ENCODE measurements at regions not wholly inside any gene's neighbourhood (a gene's known extent, or its start where the extent isn't known, plus 50 kb on each side); places are given as distances from the start of the nearest gene placed in this dataset.

- no peak overlapping the region for H3K27ac ChIP-seq (ENCODE audit: low read length)
- ATAC-seq = no peak
- H3K27me3 ChIP-seq (ENCODE audit: control insufficient read depth, insufficient read depth) = no peaks in the 10 kb centered on the region
- no peak for DNase-seq
- no peaks in the 10 kb centered on the region for H3K4me1 ChIP-seq (ENCODE audit: control insufficient read depth, insufficient read depth, low read length)
- no peak overlapping the region for H3K4me3 ChIP-seq (ENCODE audit: low read length)
- no peaks in the 10 kb centered on the region for H3K9me3 ChIP-seq (ENCODE audit: control insufficient read depth, low read length)
- intact Hi-C loops (cut with DNase I) = no loop called here
Measured at GRCh38 chr18:72470391-72470790, 73.8 kb downstream of the CBLN2 start.

- 54% methylated on average over 4 of the region's 4 CpGs for WGBS
- no peak for ATAC-seq
Measured at GRCh38 chr18:72468021-72468710, 76.0 kb downstream of the CBLN2 start.

GRCh38 chr18:72460210-72460680 is 83.9 kb downstream of the CBLN2 start:
- ATAC-seq (no peak), DNase-seq (no peak)
- intact Hi-C loops (cut with DNase I) = no loop called here
- WGBS = 38% methylated on average over 1 of the region's 1 CpG
- H3K4me1 ChIP-seq (ENCODE audit: control insufficient read depth, insufficient read depth, low read length) = no peaks in the 10 kb centered on the region
- no peak overlapping the region for H3K27ac ChIP-seq (ENCODE audit: low read length)
- H3K27me3 ChIP-seq (ENCODE audit: control insufficient read depth, insufficient read depth) = no peaks in the 10 kb centered on the region
- H3K4me3 ChIP-seq (ENCODE audit: low read length) = no peak overlapping the region
- H3K9me3 ChIP-seq (ENCODE audit: control insufficient read depth, low read length) = no peaks in the 10 kb centered on the region

More at GRCh38 chr18:72468021-72468710, 76.0 kb downstream of the CBLN2 start:
- Histone ChIP-seq H3K4me3 (ENCODE audit: low read length) (no peak overlapping the region), H3K4me1 (ENCODE audit: control insufficient read depth, insufficient read depth, low read length) (no peaks in the 10 kb centered on the region), H3K9me3 (ENCODE audit: control insufficient read depth, low read length) (no peaks in the 10 kb centered on the region), H3K27me3 (ENCODE audit: control insufficient read depth, insufficient read depth) (no peaks in the 10 kb centered on the region), H3K27ac (ENCODE audit: low read length) (no peak overlapping the region)
- DNase-seq = no peak
- intact Hi-C loops (cut with DNase I) = no loop called here

- no peaks in the 10 kb centered on the region for H3K27me3 ChIP-seq (ENCODE audit: control insufficient read depth, insufficient read depth)
- no peak overlapping the region for H3K4me3 ChIP-seq (ENCODE audit: low read length)
- H3K27ac ChIP-seq (ENCODE audit: low read length) = no peak overlapping the region
- no peaks in the 10 kb centered on the region for H3K9me3 ChIP-seq (ENCODE audit: control insufficient read depth, low read length)
- DNase-seq (no peak), ATAC-seq (no peak)
- no peaks in the 10 kb centered on the region for H3K4me1 ChIP-seq (ENCODE audit: control insufficient read depth, insufficient read depth, low read length)
- intact Hi-C loops (cut with DNase I) = no loop called here
Measured at GRCh38 chr18:72458271-72458670, 85.9 kb downstream of the CBLN2 start.

GRCh38 chr18:72456802-72457201 is 87.3 kb downstream of the CBLN2 start:
- H3K27ac ChIP-seq (ENCODE audit: low read length) = no peak overlapping the region
- no peaks in the 10 kb centered on the region for H3K4me1 ChIP-seq (ENCODE audit: control insufficient read depth, insufficient read depth, low read length)
- intact Hi-C loops (cut with DNase I) = no loop called here
- no peaks in the 10 kb centered on the region for H3K9me3 ChIP-seq (ENCODE audit: control insufficient read depth, low read length)
- no peak overlapping the region for H3K4me3 ChIP-seq (ENCODE audit: low read length)
- 72% methylated on average over 1 of the region's 1 CpG for WGBS
- no peak for DNase-seq
- no peak for ATAC-seq
- no peaks in the 10 kb centered on the region for H3K27me3 ChIP-seq (ENCODE audit: control insufficient read depth, insufficient read depth)

GRCh38 chr18:72452328-72452727 is 91.8 kb downstream of the CBLN2 start:
- Histone ChIP-seq H3K4me1 (ENCODE audit: control insufficient read depth, insufficient read depth, low read length) (no peaks in the 10 kb centered on the region), H3K4me3 (ENCODE audit: low read length) (no peak overlapping the region), H3K27me3 (ENCODE audit: control insufficient read depth, insufficient read depth) (no peaks in the 10 kb centered on the region), H3K9me3 (ENCODE audit: control insufficient read depth, low read length) (no peaks in the 10 kb centered on the region), H3K27ac (ENCODE audit: low read length) (no peak overlapping the region)
- ATAC-seq = no peak
- no peak for DNase-seq
- WGBS = 75% methylated on average over 6 of the region's 6 CpGs
- intact Hi-C loops (cut with DNase I) = no loop called here

GRCh38 chr18:72444798-72445155 is 99.4 kb downstream of the CBLN2 start:
- WGBS = 50% methylated on average over 4 of the region's 4 CpGs
- no peak overlapping the region for H3K4me3 ChIP-seq (ENCODE audit: low read length)
- no peak overlapping the region for H3K27ac ChIP-seq (ENCODE audit: low read length)
- H3K27me3 ChIP-seq (ENCODE audit: control insufficient read depth, insufficient read depth) = no peaks in the 10 kb centered on the region
- intact Hi-C loops (cut with DNase I) = no loop called here
- DNase-seq = no peak
- no peaks in the 10 kb centered on the region for H3K4me1 ChIP-seq (ENCODE audit: control insufficient read depth, insufficient read depth, low read length)
- ATAC-seq = no peak
- H3K9me3 ChIP-seq (ENCODE audit: control insufficient read depth, low read length) = no peaks in the 10 kb centered on the region

GRCh38 chr18:72444111-72444797 is 99.9 kb downstream of the CBLN2 start:
- WGBS = 59% methylated on average over 7 of the region's 7 CpGs
- ATAC-seq (no peak), DNase-seq (no peak)
- intact Hi-C loops (cut with DNase I) = no loop called here
- Histone ChIP-seq H3K27me3 (ENCODE audit: control insufficient read depth, insufficient read depth) (no peaks in the 10 kb centered on the region), H3K4me1 (ENCODE audit: control insufficient read depth, insufficient read depth, low read length) (no peaks in the 10 kb centered on the region), H3K4me3 (ENCODE audit: low read length) (no peak overlapping the region), H3K27ac (ENCODE audit: low read length) (no peak overlapping the region), H3K9me3 (ENCODE audit: control insufficient read depth, low read length) (no peaks in the 10 kb centered on the region)

GRCh38 chr18:72436401-72436800 is 107.7 kb downstream of the CBLN2 start:
- no peak overlapping the region for H3K4me3 ChIP-seq (ENCODE audit: low read length)
- H3K27me3 ChIP-seq (ENCODE audit: control insufficient read depth, insufficient read depth) = no peaks in the 10 kb centered on the region
- H3K9me3 ChIP-seq (ENCODE audit: control insufficient read depth, low read length) = no peaks in the 10 kb centered on the region
- ATAC-seq (no peak), DNase-seq (no peak)
- intact Hi-C loops (cut with DNase I) = no loop called here
- H3K4me1 ChIP-seq (ENCODE audit: control insufficient read depth, insufficient read depth, low read length) = no peaks in the 10 kb centered on the region
- WGBS = 52% methylated on average over 3 of the region's 3 CpGs
- no peak overlapping the region for H3K27ac ChIP-seq (ENCODE audit: low read length)

- H3K9me3 ChIP-seq (ENCODE audit: control insufficient read depth, low read length) = no peaks in the 10 kb centered on the region
- H3K4me1 ChIP-seq (ENCODE audit: control insufficient read depth, insufficient read depth, low read length) = no peaks in the 10 kb centered on the region
- DNase-seq (no peak), ATAC-seq (no peak)
- no peak overlapping the region for H3K27ac ChIP-seq (ENCODE audit: low read length)
- H3K4me3 ChIP-seq (ENCODE audit: low read length) = no peak overlapping the region
- WGBS = 84% methylated on average over 5 of the region's 5 CpGs
- intact Hi-C loops (cut with DNase I) = no loop called here
- H3K27me3 ChIP-seq (ENCODE audit: control insufficient read depth, insufficient read depth) = no peaks in the 10 kb centered on the region
Measured at GRCh38 chr18:72433756-72434155, 110.4 kb downstream of the CBLN2 start.

- 55% methylated on average over 2 of the region's 2 CpGs for WGBS
- H3K27ac ChIP-seq (ENCODE audit: low read length) = no peak overlapping the region
- no peak overlapping the region for H3K4me3 ChIP-seq (ENCODE audit: low read length)
- no peaks in the 10 kb centered on the region for H3K27me3 ChIP-seq (ENCODE audit: control insufficient read depth, insufficient read depth)
- no peak for DNase-seq
- no peak for ATAC-seq
- intact Hi-C loops (cut with DNase I) = no loop called here
- no peaks in the 10 kb centered on the region for H3K9me3 ChIP-seq (ENCODE audit: control insufficient read depth, low read length)
- no peaks in the 10 kb centered on the region for H3K4me1 ChIP-seq (ENCODE audit: control insufficient read depth, insufficient read depth, low read length)
Measured at GRCh38 chr18:72427721-72428120, 116.4 kb downstream of the CBLN2 start.

Measured in right cardiac atrium (tissue), 5 donors.